ENCODE measurements at regions not wholly inside any gene's neighbourhood (a gene's known extent, or its start where the extent isn't known, plus 50 kb on each side); places are given as distances from the start of the nearest gene placed in this dataset.

- no peak for TF ChIP-seq AGO2 (optimal IDR thresholded peaks at IDR 0.05; ENCODE audit: low read depth, low read length)
- no peak for TF ChIP-seq RFX1 (IDR thresholded peaks at IDR 0.05)
- TF ChIP-seq MYPOP (CRISPR knock-in tag; IDR thresholded peaks at IDR 0.05): no peak
- no peak for TF ChIP-seq ZBTB43 (CRISPR knock-in tag; conservative IDR thresholded peaks at IDR 0.05)
- TF ChIP-seq GABPA (IDR thresholded peaks at IDR 0.05; ENCODE audit: low read depth, low read length): no peak
- no peak for TF ChIP-seq GABPA (CRISPR knock-in tag; IDR thresholded peaks at IDR 0.05; ENCODE audit: low read depth)
- TF ChIP-seq SNAPC4 (CRISPR knock-in tag; IDR thresholded peaks at IDR 0.05): no peak
- TF ChIP-seq KLF12 (CRISPR knock-in tag; IDR thresholded peaks at IDR 0.05; ENCODE audit: borderline replicate concordance): no peak
- no peak for TF ChIP-seq MBNL3 (CRISPR knock-in tag; conservative IDR thresholded peaks at IDR 0.05)
Measured at GRCh38 chr9:84456527-84456926, 116.0 kb upstream of the SLC28A3 start (continued).

Data from HepG2 (cell line).